Hepatocyte (in vitro differentiated cells): ENCODE measurements at regions not wholly inside any gene's neighbourhood (a gene's known extent, or its start where the extent isn't known, plus 50 kb on each side); places are given as distances from the start of the nearest gene placed in this dataset.
A peak's percentile ranks its signal among the peaks of the same experiment; 100 is the strongest.
"Not testable (repeated sequence)": the region's sequence is repeated elsewhere in the genome, so short reads cannot be mapped to it uniquely, and the experiment has no call there.

Source experiments
- DNase-seq: peaks from one replicate; pipeline ENCODE4 v3.0.0-alpha.2; 2016; ENCODE audit warnings: low spot score
- H2AFZ ChIP-seq: fragments of 200-600 bp; sonication (generic); 2 replicates; pipeline ENCODE4 v1.6.0; 2016; ENCODE audit warnings: antibody characterized with exemption, mild to moderate bottlenecking
- H3K27ac ChIP-seq: fragments of 200-600 bp; sonication (generic); 2 replicates; pipeline ENCODE4 v1.5.1; 2016; ENCODE audit warnings: mild to moderate bottlenecking
- H3K27me3 ChIP-seq: fragments of 200-600 bp; sonication (generic); 2 replicates; pipeline ENCODE4 v1.6.1; 2016
- H3K36me3 ChIP-seq: fragments of 200-600 bp; sonication (generic); replicated peaks from 2 replicates; pipeline ENCODE4 v1.5.1; 2016; ENCODE audit warnings: low read depth; ENCODE audit not compliant: insufficient read depth
- H3K4me1 ChIP-seq: fragments of 200-600 bp; sonication (generic); 2 replicates; pipeline ENCODE4 v1.5.1; 2016; ENCODE audit warnings: mild to moderate bottlenecking, moderate library complexity; ENCODE audit not compliant: insufficient read depth
- H3K4me2 ChIP-seq: fragments of 200-600 bp; sonication (generic); 2 replicates; pipeline ENCODE4 v1.6.0; 2016
- H3K4me3 ChIP-seq: fragments of 200-600 bp; sonication (generic); 2 replicates; pipeline ENCODE4 v1.5.1; 2016; ENCODE audit warnings: mild to moderate bottlenecking
- H3K79me2 ChIP-seq: fragments of 200-600 bp; sonication (generic); 2 replicates; pipeline ENCODE4 v1.6.0; 2017; ENCODE audit warnings: mild to moderate bottlenecking
- H3K9me2 ChIP-seq: fragments of 200-600 bp; sonication (generic); replicated peaks from 2 replicates; pipeline ENCODE4 v1.6.0; 2017; ENCODE audit warnings: mild to moderate bottlenecking; ENCODE audit not compliant: insufficient read depth
- H3K9me3 ChIP-seq: fragments of 200-600 bp; sonication (generic); 2 replicates; pipeline ENCODE4 v1.5.1; 2016; ENCODE audit warnings: low read depth, mild to moderate bottlenecking
- H4K20me1 ChIP-seq: fragments of 200-600 bp; sonication (generic); 2 replicates; pipeline ENCODE4 v1.6.0; 2016; ENCODE audit warnings: mild to moderate bottlenecking; ENCODE audit not compliant: insufficient read depth, poor library complexity, severe bottlenecking
- WGBS: methylation state at CpG from one replicate; pipeline ENCODE4 v1.1.6; 2016; ENCODE audit warnings: low lambda C conversion rate; ENCODE audit errors: missing lambda C conversion rate; 5-methylcytosine and 5-hydroxymethylcytosine counted together

- H3K4me1 ChIP-seq, H3K27me3 ChIP-seq, H2AFZ ChIP-seq, H4K20me1 ChIP-seq, H3K27ac ChIP-seq, H3K36me3 ChIP-seq, H3K9me3 ChIP-seq, H3K79me2 ChIP-seq, H3K4me3 ChIP-seq, H3K4me2 ChIP-seq, H3K9me2 ChIP-seq: not testable (repeated sequence)
- peak; percentile 0 for DNase-seq
- WGBS, result 99% methylated on average over 14 of the region's 17 CpGs
Measured at GRCh38 chr15:22572792-22573191, 114.1 kb downstream of the GOLGA6L22 start.

- not testable (repeated sequence) for H3K4me1 ChIP-seq, H3K27me3 ChIP-seq, H2AFZ ChIP-seq, H3K4me2 ChIP-seq, H3K4me3 ChIP-seq, DNase-seq, H3K27ac ChIP-seq, H3K79me2 ChIP-seq, H3K36me3 ChIP-seq, H4K20me1 ChIP-seq, H3K9me3 ChIP-seq, H3K9me2 ChIP-seq
- WGBS, result 88% methylated on average over 2 of the region's 4 CpGs
Measured at GRCh38 chr15:22577828-22578227, 119.1 kb downstream of the GOLGA6L22 start.

- H3K27ac ChIP-seq, H4K20me1 ChIP-seq, H3K36me3 ChIP-seq, H3K9me3 ChIP-seq, H3K9me2 ChIP-seq, H3K4me2 ChIP-seq, DNase-seq, H3K79me2 ChIP-seq, H3K4me1 ChIP-seq, H3K27me3 ChIP-seq, H3K4me3 ChIP-seq, H2AFZ ChIP-seq: not testable (repeated sequence)
- WGBS, result no CpG with 5 or more reads among the region's 2 CpGs
Measured at GRCh38 chr15:22579213-22579612, 120.5 kb downstream of the GOLGA6L22 start.

GRCh38 chr15:22587391-22587790 lies 128.7 kb downstream of the GOLGA6L22 start:
- H4K20me1 ChIP-seq, H3K4me3 ChIP-seq, H3K27me3 ChIP-seq, H3K79me2 ChIP-seq, H3K9me2 ChIP-seq, H3K36me3 ChIP-seq, H3K4me1 ChIP-seq, H3K27ac ChIP-seq, DNase-seq, H2AFZ ChIP-seq, H3K9me3 ChIP-seq, H3K4me2 ChIP-seq: not testable (repeated sequence)
- 96% methylated on average over 10 of the region's 14 CpGs for WGBS

GRCh38 chr15:22598552-22598951 lies 139.8 kb downstream of the GOLGA6L22 start:
- not testable (repeated sequence) for H3K79me2 ChIP-seq, H3K9me2 ChIP-seq, DNase-seq, H3K4me3 ChIP-seq, H3K4me1 ChIP-seq, H4K20me1 ChIP-seq, H3K27me3 ChIP-seq, H3K9me3 ChIP-seq, H3K36me3 ChIP-seq, H2AFZ ChIP-seq, H3K4me2 ChIP-seq, H3K27ac ChIP-seq
- WGBS, result 92% methylated on average over 10 of the region's 14 CpGs

GRCh38 chr15:22599526-22600320 lies 141.0 kb downstream of the GOLGA6L22 start:
- not testable (repeated sequence) for H4K20me1 ChIP-seq, H3K27ac ChIP-seq, H2AFZ ChIP-seq, H3K27me3 ChIP-seq, H3K4me2 ChIP-seq, H3K4me3 ChIP-seq, H3K79me2 ChIP-seq, DNase-seq, H3K9me3 ChIP-seq, H3K9me2 ChIP-seq, H3K4me1 ChIP-seq, H3K36me3 ChIP-seq
- WGBS, result 90% methylated on average over 26 of the region's 30 CpGs

- not testable (repeated sequence) for H4K20me1 ChIP-seq, H3K27me3 ChIP-seq, H3K4me2 ChIP-seq, H2AFZ ChIP-seq, H3K36me3 ChIP-seq, DNase-seq, H3K4me1 ChIP-seq, H3K9me3 ChIP-seq, H3K27ac ChIP-seq, H3K9me2 ChIP-seq, H3K4me3 ChIP-seq, H3K79me2 ChIP-seq
- 78% methylated on average over 9 of the region's 9 CpGs for WGBS
Measured at GRCh38 chr15:22616976-22617375, 158.3 kb downstream of the GOLGA6L22 start.

GRCh38 chr15:22631789-22632188 lies 154.7 kb upstream of the NIPA1 start:
- H2AFZ ChIP-seq, H3K9me3 ChIP-seq, H3K4me2 ChIP-seq, H3K79me2 ChIP-seq, H3K4me1 ChIP-seq, H3K27ac ChIP-seq, DNase-seq, H3K27me3 ChIP-seq, H4K20me1 ChIP-seq, H3K4me3 ChIP-seq, H3K36me3 ChIP-seq, H3K9me2 ChIP-seq: not testable (repeated sequence)
- 28% methylated on average over 3 of the region's 3 CpGs for WGBS

- not testable (repeated sequence) for DNase-seq, H4K20me1 ChIP-seq, H3K4me2 ChIP-seq, H3K79me2 ChIP-seq, H3K4me3 ChIP-seq, H3K4me1 ChIP-seq, H2AFZ ChIP-seq, H3K27ac ChIP-seq, H3K9me2 ChIP-seq, H3K27me3 ChIP-seq, H3K9me3 ChIP-seq, H3K36me3 ChIP-seq
- 84% methylated on average over 2 of the region's 2 CpGs for WGBS
Measured at GRCh38 chr15:22639983-22640382, 146.5 kb upstream of the NIPA1 start.
